Stomach (tissue), 4 donors: ENCODE measurements at regions not wholly inside any gene's neighbourhood (a gene's known extent, or its start where the extent isn't known, plus 50 kb on each side); places are given as distances from the start of the nearest gene placed in this dataset.

Source experiments
- EP300 ChIP-seq: sonication (generic); formaldehyde crosslinking; IDR thresholded peaks from one replicate; pipeline ENCODE4 v1.6.1; 2017; ENCODE audit warnings: antibody characterized with exemption
- POLR2A ChIP-seq, 4 donors: fragments of 450-650 bp; IDR thresholded peaks; one replicate each; pipeline ENCODE4 v1.6.1; 2016; ENCODE audit warnings: antibody characterized with exemption in 4 of 4, control low read depth in 2 of 4, mild to moderate bottlenecking in 1 of 4, moderate library complexity in 1 of 4
- POLR2AphosphoS5 ChIP-seq, 3 donors: sonication (generic); formaldehyde crosslinking; IDR thresholded peaks; one replicate each; pipeline ENCODE4 v1.6.1; 2016; ENCODE audit warnings: antibody characterized with exemption in 3 of 3
- TF ChIP-seq, protein P1 (sequence below), 7 experiments: fragments of 450-650 bp in 4 of 7; fragments of 200-600 bp in 3 of 7; sonication (generic) in 3 of 7; IDR thresholded peaks; one replicate each; pipeline ENCODE4 v1.5.1; 2016 to 2019; ENCODE audit warnings: antibody characterized with exemption in 7 of 7, control low read depth in 2 of 7, mild to moderate bottlenecking in 1 of 7

DNA sequence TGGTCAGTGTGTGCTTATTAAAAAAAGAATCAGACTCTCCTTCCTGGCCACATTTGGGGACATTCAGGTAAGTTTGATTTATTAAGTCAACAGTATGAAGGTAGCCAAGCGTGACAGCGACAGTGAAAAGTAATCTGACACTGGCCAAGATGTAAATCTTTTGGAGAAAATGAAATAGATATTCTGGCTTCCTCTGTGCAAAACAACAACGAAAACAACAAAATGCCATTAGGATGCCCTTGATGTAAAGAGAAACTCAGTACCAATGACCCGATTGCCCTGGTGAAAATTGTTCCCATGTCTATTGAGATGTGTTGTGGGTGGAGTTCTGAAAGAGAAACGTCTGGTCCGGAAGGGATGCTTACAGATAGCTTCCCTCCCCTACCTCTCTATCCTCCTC, 267.8 kb downstream of the MAT2B start:
- TF ChIP-seq POLR2A (IDR thresholded peaks at IDR 0.05) (no peak), EP300 (no peak), POLR2AphosphoS5 (IDR thresholded peaks at IDR 0.05) (no peak)
- TF ChIP-seq, protein P1, sequence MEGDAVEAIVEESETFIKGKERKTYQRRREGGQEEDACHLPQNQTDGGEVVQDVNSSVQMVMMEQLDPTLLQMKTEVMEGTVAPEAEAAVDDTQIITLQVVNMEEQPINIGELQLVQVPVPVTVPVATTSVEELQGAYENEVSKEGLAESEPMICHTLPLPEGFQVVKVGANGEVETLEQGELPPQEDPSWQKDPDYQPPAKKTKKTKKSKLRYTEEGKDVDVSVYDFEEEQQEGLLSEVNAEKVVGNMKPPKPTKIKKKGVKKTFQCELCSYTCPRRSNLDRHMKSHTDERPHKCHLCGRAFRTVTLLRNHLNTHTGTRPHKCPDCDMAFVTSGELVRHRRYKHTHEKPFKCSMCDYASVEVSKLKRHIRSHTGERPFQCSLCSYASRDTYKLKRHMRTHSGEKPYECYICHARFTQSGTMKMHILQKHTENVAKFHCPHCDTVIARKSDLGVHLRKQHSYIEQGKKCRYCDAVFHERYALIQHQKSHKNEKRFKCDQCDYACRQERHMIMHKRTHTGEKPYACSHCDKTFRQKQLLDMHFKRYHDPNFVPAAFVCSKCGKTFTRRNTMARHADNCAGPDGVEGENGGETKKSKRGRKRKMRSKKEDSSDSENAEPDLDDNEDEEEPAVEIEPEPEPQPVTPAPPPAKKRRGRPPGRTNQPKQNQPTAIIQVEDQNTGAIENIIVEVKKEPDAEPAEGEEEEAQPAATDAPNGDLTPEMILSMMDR (IDR thresholded peaks at IDR 0.05), result no peak
